Esophagus squamous epithelium (tissue), 4 donors: ENCODE measurements at regions not wholly inside any gene's neighbourhood (a gene's known extent, or its start where the extent isn't known, plus 50 kb on each side); places are given as distances from the start of the nearest gene placed in this dataset.

Experiments
- POLR2A ChIP-seq, 4 donors: fragments of 450-650 bp; IDR thresholded peaks; one replicate each; pipeline ENCODE4 v1.6.1; 2017; ENCODE audit warnings: antibody characterized with exemption in 4 of 4, mild to moderate bottlenecking in 4 of 4, moderate library complexity in 3 of 4
- TF ChIP-seq, protein P1 (sequence below), 6 experiments: fragments of 450-650 bp in 4 of 6; fragments of 200-600 bp in 2 of 6; sonication (generic) in 2 of 6; IDR thresholded peaks; one replicate each; pipeline ENCODE4 v1.5.1; 2016 to 2019; ENCODE audit warnings: antibody characterized with exemption in 6 of 6, mild to moderate bottlenecking in 4 of 6, moderate library complexity in 4 of 6

DNA sequence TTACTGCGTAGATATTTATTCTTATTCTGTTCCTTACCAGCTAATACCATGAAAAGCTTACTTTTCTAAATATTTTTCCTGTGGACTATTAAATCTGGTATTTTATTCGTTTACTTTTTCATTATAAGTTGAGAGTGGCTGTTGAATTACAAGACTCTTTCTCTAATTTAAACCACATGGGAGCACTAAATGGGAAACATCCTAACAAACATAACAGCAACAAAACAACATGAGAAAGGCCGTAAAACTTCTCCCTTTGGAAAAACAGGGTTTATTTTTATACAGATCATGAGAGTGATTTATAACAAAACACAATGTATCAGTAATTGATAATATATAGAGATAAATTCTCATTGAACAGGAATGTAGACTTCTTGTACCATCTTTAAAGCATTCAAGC lies 1592.1 kb downstream of the EFNB2 start:
- TF ChIP-seq, protein P1, sequence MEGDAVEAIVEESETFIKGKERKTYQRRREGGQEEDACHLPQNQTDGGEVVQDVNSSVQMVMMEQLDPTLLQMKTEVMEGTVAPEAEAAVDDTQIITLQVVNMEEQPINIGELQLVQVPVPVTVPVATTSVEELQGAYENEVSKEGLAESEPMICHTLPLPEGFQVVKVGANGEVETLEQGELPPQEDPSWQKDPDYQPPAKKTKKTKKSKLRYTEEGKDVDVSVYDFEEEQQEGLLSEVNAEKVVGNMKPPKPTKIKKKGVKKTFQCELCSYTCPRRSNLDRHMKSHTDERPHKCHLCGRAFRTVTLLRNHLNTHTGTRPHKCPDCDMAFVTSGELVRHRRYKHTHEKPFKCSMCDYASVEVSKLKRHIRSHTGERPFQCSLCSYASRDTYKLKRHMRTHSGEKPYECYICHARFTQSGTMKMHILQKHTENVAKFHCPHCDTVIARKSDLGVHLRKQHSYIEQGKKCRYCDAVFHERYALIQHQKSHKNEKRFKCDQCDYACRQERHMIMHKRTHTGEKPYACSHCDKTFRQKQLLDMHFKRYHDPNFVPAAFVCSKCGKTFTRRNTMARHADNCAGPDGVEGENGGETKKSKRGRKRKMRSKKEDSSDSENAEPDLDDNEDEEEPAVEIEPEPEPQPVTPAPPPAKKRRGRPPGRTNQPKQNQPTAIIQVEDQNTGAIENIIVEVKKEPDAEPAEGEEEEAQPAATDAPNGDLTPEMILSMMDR (IDR thresholded peaks at IDR 0.05) = no peak
- TF ChIP-seq POLR2A (IDR thresholded peaks at IDR 0.05) = no peak
